ENCODE measurements at regions not wholly inside any gene's neighbourhood (a gene's known extent, or its start where the extent isn't known, plus 50 kb on each side); places are given as distances from the start of the nearest gene placed in this dataset.

- H3K36me3 ChIP-seq: no peaks in the 10 kb centered on the region
- H3K9me3 ChIP-seq: no peaks in the 10 kb centered on the region
- WGBS, 2 donors: 96 to 97% methylated on average over 1 of the region's 1 CpG
- H3K27ac ChIP-seq: no peak overlapping the region
- ATAC-seq (ENCODE audit: low FRiP score in 2 of 2): no peak
- no peak overlapping the region for H3K4me3 ChIP-seq
- no peak for DNase-seq
- H3K4me1 ChIP-seq: no peaks in the 10 kb centered on the region
- TF ChIP-seq EP300 (IDR thresholded peaks at IDR 0.05) (no peak), POLR2AphosphoS5 (IDR thresholded peaks at IDR 0.05) (no peak), CTCF (IDR thresholded peaks at IDR 0.05) (no peak), POLR2A (IDR thresholded peaks at IDR 0.05) (no peak)
- H3K27me3 ChIP-seq: no peaks in the 10 kb centered on the region
Observed at GRCh38 chr4:128700659-128701350, 108.7 kb upstream of the JADE1 start.

- 83 to 88% methylated on average over 2 of the region's 2 CpGs for WGBS, 2 donors
- no peaks in the 10 kb centered on the region for H3K36me3 ChIP-seq
- no peak overlapping the region for H3K4me3 ChIP-seq
- no peaks in the 10 kb centered on the region for H3K27me3 ChIP-seq
- DNase-seq: no peak
- no peak for ATAC-seq (ENCODE audit: low FRiP score in 2 of 2)
- no peaks in the 10 kb centered on the region for H3K4me1 ChIP-seq
- H3K27ac ChIP-seq: no peak overlapping the region
- TF ChIP-seq POLR2A (IDR thresholded peaks at IDR 0.05) (no peak), EP300 (IDR thresholded peaks at IDR 0.05) (no peak), CTCF (IDR thresholded peaks at IDR 0.05) (no peak), POLR2AphosphoS5 (IDR thresholded peaks at IDR 0.05) (no peak)
- H3K9me3 ChIP-seq: no peaks in the 10 kb centered on the region
Observed at GRCh38 chr4:128698386-128698785, 111.1 kb upstream of the JADE1 start.

- 95 to 96% methylated on average over 5 of the region's 5 CpGs for WGBS, 2 donors
- Histone ChIP-seq H3K27ac (no peak overlapping the region), H3K4me3 (no peak overlapping the region), H3K36me3 (no peaks in the 10 kb centered on the region), H3K27me3 (no peaks in the 10 kb centered on the region), H3K9me3 (no peaks in the 10 kb centered on the region), H3K4me1 (no peaks in the 10 kb centered on the region)
- ATAC-seq (ENCODE audit: low FRiP score in 2 of 2) (no peak), DNase-seq (no peak)
- TF ChIP-seq EP300 (IDR thresholded peaks at IDR 0.05): no peak
- TF ChIP-seq POLR2A (IDR thresholded peaks at IDR 0.05): no peak
- no peak for TF ChIP-seq POLR2AphosphoS5 (IDR thresholded peaks at IDR 0.05)
- no peak for TF ChIP-seq CTCF (IDR thresholded peaks at IDR 0.05)
Observed at GRCh38 chr4:128697323-128697722, 112.2 kb upstream of the JADE1 start.

GRCh38 chr4:128690011-128690410, 119.5 kb upstream of the JADE1 start:
- TF ChIP-seq POLR2A (IDR thresholded peaks at IDR 0.05): no peak
- no peak for TF ChIP-seq EP300 (IDR thresholded peaks at IDR 0.05)
- TF ChIP-seq CTCF (IDR thresholded peaks at IDR 0.05): no peak
- no peak for TF ChIP-seq POLR2AphosphoS5 (IDR thresholded peaks at IDR 0.05)
- Histone ChIP-seq H3K27me3 (no peaks in the 10 kb centered on the region), H3K36me3 (no peaks in the 10 kb centered on the region), H3K4me1 (no peaks in the 10 kb centered on the region), H3K4me3 (no peak overlapping the region), H3K27ac (no peak overlapping the region), H3K9me3 (no peaks in the 10 kb centered on the region)
- DNase-seq: no peak
- WGBS, 2 donors: 75 to 80% methylated on average over 3 of the region's 3 CpGs
- no peak for ATAC-seq (ENCODE audit: low FRiP score in 2 of 2)

- Histone ChIP-seq H3K36me3 (no peaks in the 10 kb centered on the region), H3K27me3 (no peaks in the 10 kb centered on the region), H3K9me3 (no peaks in the 10 kb centered on the region), H3K27ac (no peak overlapping the region), H3K4me3 (no peak overlapping the region), H3K4me1 (no peaks in the 10 kb centered on the region)
- TF ChIP-seq EP300 (IDR thresholded peaks at IDR 0.05) (no peak), POLR2A (IDR thresholded peaks at IDR 0.05) (no peak), POLR2AphosphoS5 (IDR thresholded peaks at IDR 0.05) (no peak), CTCF (IDR thresholded peaks at IDR 0.05) (no peak)
- DNase-seq (no peak), ATAC-seq (ENCODE audit: low FRiP score in 2 of 2) (no peak)
- WGBS, 2 donors: 84 to 90% methylated on average over 3 of the region's 3 CpGs
Observed at GRCh38 chr4:128688846-128689437, 120.6 kb upstream of the JADE1 start.

All from upper lobe of left lung (tissue), 6 donors.